GM12875 (cell line): ENCODE measurements at regions not wholly inside any gene's neighbourhood (a gene's known extent, or its start where the extent isn't known, plus 50 kb on each side); places are given as distances from the start of the nearest gene placed in this dataset.
"Not testable (repeated sequence)": the region's sequence is repeated elsewhere in the genome, so short reads cannot be mapped to it uniquely, and the experiment has no call there.

Source experiments
- H3K4me3 ChIP-seq: one replicate; pipeline ENCODE4 v1.5.1; 2011; ENCODE audit warnings: low read depth, low read length, control low read depth
- TF ChIP-seq, protein P1 (sequence below): IDR thresholded peaks from 2 replicates; pipeline ENCODE4 v1.5.1; 2011; ENCODE audit warnings: low read depth, mild to moderate bottlenecking, control low read depth, inconsistent platforms, low read length, moderate library complexity, borderline replicate concordance; ENCODE audit not compliant: insufficient read depth

- no peak overlapping the region for H3K4me3 ChIP-seq
- TF ChIP-seq, protein P1, sequence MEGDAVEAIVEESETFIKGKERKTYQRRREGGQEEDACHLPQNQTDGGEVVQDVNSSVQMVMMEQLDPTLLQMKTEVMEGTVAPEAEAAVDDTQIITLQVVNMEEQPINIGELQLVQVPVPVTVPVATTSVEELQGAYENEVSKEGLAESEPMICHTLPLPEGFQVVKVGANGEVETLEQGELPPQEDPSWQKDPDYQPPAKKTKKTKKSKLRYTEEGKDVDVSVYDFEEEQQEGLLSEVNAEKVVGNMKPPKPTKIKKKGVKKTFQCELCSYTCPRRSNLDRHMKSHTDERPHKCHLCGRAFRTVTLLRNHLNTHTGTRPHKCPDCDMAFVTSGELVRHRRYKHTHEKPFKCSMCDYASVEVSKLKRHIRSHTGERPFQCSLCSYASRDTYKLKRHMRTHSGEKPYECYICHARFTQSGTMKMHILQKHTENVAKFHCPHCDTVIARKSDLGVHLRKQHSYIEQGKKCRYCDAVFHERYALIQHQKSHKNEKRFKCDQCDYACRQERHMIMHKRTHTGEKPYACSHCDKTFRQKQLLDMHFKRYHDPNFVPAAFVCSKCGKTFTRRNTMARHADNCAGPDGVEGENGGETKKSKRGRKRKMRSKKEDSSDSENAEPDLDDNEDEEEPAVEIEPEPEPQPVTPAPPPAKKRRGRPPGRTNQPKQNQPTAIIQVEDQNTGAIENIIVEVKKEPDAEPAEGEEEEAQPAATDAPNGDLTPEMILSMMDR = no peak
Measured at GRCh38 chr1:38481871-38482826, 377.4 kb downstream of the RRAGC start.

- H3K4me3 ChIP-seq = not testable (repeated sequence)
Measured at GRCh38 chr1:38479662-38480061, 379.9 kb downstream of the RRAGC start.

DNA sequence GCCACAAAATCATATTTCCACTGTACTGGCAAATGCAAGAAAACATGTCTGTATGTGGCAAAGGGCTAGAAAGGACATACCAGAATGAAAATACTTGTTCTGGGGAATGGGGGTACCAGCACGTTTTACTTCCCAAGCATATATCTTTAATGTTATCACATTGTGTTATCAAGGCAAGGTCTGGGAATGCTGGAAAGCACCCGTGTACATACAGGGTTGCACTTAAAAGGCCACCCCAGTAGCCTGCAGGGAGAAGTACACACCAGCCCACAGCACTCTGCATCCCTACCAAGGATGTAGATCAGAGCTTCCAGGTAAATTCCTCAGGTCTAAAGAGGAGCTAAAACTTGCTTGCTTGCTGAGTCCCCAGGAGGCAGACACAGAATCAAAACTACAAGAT lies 381.8 kb downstream of the RRAGC start:
- TF ChIP-seq, protein P1 = no peak
- no peak overlapping the region for H3K4me3 ChIP-seq

- peak overlapping the region; percentile 77 for H3K4me3 ChIP-seq
- TF ChIP-seq, protein P1 = no peak
Measured at GRCh38 chr1:38476850-38477178, 382.8 kb downstream of the RRAGC start.

DNA sequence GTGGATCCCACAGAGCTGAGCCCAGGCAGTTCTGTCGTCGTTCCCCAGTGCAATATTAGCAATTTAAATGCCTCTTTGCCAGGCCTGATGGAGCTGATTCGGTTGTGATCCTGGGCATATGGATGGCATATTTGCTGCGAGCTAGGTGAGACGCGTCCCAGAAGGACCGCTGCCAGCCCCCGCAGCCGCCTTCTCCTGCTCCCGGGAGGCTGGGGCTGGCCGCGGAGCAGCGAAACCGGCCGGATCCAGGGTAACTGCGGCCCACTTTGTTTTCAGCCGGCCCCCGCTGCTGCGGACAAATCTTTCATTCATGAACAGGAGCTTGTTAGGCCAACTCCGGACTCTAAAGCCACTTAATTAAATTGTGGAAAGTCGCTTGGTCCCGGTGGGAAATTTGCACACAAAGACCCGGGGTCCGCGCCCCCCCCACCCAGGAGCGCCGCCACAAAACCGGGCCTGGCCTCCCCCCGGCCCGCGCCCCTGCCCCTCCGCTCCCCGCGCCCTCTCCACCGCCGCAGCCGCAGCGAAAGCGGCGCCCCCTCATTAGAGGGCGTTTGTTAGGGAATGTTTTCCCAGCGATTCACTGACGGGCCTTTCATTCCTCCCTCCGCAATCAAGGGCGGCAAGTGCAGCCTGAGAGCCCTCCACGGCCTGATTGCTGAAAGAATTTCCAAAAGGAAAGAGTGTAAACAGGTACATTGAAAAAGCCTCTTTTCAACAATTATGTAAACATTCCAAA lies 383.3 kb downstream of the RRAGC start:
- H3K4me3 ChIP-seq = peak overlapping the region; percentile 77
- TF ChIP-seq, protein P1 = no peak

DNA sequence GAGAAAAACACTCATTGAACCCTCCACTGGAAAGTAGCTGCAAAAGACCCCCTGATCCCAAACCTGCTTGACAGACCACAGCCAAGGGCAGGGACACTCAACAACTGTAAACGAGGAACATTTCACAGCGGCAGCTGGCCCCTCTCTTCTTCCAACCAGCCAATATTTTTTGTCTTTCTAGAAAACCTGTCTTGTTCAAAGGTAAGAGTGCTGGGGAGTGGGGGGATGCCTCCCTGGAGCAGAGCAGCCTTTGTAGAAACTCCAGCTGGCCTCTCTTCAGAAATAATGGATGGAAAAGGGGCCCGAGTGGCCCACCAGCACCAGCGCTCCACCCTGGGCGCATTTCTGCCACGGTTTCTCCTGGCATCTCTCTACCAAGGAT lies 384.0 kb downstream of the RRAGC start:
- TF ChIP-seq, protein P1 = no peak
- H3K4me3 ChIP-seq = peak overlapping the region; percentile 77

GRCh38 chr1:38474738-38475623 lies 384.6 kb downstream of the RRAGC start:
- H3K4me3 ChIP-seq = peak overlapping the region; percentile 77
- TF ChIP-seq, protein P1 = no peak
